ENCODE measurements at regions not wholly inside any gene's neighbourhood (a gene's known extent, or its start where the extent isn't known, plus 50 kb on each side); places are given as distances from the start of the nearest gene placed in this dataset.
A peak's percentile ranks its signal among the peaks of the same experiment; 100 is the strongest.

DNA sequence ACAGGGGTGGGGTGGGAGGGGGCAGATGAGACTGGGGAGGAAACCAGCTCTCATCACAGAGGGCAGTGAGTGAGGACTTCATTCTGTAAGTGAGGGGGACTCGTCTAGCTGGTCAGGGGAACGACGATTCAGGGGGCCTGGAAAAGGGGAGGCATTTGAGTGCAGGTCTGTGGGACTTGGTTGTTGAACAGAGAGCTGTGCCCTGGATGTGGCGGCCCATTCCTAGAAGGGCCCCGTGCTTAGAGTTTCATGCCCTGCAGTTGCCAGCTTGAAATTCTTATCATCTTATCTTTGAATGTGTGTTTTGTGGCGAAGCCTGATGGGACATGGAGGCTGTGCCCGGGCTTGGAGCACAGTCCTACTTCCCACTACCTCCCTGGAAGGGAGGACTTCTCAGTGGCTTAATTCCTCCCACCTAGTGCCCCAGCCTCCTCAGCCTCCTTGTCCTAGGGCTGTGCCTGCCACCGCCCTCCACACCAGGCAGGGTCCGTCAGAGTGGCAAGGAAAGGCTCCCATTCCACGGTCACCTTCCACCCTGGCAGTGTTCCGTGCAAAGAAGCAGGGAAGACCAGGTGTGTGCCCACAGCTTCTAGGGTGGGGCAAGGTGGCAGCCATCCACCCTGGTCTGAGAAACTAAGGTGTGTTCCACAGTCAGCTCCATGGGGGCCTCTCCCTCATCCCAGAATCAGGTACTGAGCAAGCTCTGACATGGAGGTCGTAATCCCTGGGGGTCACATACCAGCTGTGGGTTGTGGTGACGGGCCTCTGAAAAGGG, 59.7 kb upstream of the LMO1 start:
- DNase-seq (ENCODE audit: low read depth), result no peak

GRCh38 chr11:8321876-8322275, 58.2 kb upstream of the LMO1 start:
- DNase-seq (ENCODE audit: low read depth), result no peak

GRCh38 chr11:8320076-8320475, 56.4 kb upstream of the LMO1 start:
- no peak for DNase-seq (ENCODE audit: low read depth)

GRCh38 chr11:8318536-8318935, 54.9 kb upstream of the LMO1 start:
- no peak for DNase-seq (ENCODE audit: low read depth)

DNA sequence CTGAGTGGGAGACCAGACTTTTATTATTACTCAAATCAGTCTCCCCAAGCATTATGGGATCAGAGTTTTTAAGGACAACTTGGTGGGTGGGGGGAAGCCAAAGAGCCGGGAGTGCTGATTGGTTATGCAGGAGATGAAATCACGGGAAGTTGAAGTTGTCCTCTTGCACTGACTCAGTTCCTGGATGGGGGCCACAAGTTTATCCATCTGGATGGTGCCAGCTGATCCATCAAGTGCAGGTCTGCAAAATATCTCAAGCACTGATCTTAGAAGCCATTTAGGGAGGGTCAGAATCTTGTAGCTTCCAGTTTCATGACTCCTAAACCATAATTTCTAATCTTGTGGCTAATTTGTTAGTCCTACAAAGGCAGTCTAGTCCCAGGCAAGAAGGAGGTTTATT, 53.5 kb upstream of the LMO1 start:
- DNase-seq (ENCODE audit: low read depth), result peak; percentile 45

DNA sequence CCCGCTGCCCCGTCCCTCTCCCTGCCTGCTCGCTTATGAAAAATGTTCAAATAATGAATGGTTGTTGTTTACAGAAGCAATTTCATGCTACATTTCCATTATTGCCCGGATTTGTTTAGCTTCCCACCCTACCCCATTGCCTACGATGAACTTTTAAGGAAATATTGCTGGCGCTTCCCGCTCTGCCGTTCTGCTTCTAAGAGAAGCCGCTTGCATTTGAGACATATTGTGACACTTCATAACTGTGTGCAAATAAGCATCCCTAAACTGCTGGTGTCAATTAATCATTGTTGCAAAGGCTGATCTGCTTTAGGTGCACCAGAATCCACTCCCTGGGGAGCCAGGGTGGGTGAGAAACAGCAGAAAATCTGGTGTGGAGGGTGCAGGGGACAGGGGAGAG, 52.3 kb upstream of the LMO1 start:
- DNase-seq (ENCODE audit: low read depth), result no peak

GRCh38 chr11:8315463-8315862, 51.8 kb upstream of the LMO1 start:
- no peak for DNase-seq (ENCODE audit: low read depth)

GRCh38 chr11:8314916-8315315, 51.2 kb upstream of the LMO1 start:
- no peak for DNase-seq (ENCODE audit: low read depth)

- DNase-seq (ENCODE audit: low read depth), result no peak
Measured at GRCh38 chr11:8313504-8314090, 49.9 kb upstream of the LMO1 start.

Measured in M059J (cell line).